Cerebellar cortex (tissue), 1 donor: ENCODE measurements at regions not wholly inside any gene's neighbourhood (a gene's known extent, or its start where the extent isn't known, plus 50 kb on each side); places are given as distances from the start of the nearest gene placed in this dataset.

ENCODE experiments used
- DNase-seq: peaks from one replicate; pipeline ENCODE4 v3.0.0-alpha.2; 2015; ENCODE audit warnings: low spot score

DNA sequence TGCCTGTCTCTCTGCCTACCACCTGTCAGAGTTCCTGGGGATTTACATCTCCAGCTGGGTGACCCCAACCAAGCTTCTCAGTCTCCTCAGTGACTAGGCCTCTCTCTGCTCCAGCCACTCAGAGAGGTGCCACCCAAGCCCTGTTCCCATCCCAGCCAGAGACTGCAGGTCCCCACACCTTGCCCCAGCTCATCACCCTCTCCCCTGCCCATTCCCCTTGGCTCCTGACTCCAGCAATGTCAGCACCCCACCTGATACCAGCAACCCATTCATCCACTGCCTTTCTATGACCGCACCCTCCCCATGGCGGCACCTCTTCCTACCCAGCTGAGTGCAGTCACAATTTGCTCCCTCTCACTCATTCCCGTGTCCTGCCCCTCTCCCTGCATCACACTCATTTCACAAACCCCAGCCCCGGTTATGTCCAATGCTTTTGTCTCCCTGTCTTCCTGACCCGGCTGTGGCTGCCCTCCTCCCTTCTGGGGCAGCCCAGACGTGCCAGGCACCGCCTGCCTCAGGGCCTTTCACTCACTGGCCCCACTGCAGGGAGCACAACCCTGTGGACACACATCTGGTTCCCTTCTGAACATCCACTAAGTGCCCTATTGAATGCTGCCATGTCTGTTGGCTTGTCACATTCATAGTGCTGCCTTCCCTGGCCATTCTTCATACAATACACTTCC lies 494.8 kb upstream of the HS6ST1 start:
- no peak for DNase-seq

DNA sequence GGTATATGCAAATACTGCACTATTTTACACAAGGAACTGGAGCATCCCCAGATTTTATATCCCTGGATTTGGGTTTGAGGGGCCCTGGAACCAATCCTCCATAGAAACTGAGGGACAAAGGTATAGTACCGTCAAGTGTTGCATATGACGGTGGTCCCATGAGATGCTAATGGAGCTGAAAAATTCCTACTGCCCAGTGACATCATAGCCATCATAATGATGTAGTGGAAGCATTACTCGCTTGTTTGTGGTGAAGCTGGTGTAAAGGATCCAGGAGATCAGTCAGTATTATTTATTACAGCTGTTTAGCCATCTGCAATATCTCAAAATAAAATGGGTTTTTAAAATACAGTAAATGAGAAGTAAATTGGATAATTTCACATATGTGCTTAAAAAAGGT lies 496.6 kb upstream of the HS6ST1 start:
- no peak for DNase-seq

DNA sequence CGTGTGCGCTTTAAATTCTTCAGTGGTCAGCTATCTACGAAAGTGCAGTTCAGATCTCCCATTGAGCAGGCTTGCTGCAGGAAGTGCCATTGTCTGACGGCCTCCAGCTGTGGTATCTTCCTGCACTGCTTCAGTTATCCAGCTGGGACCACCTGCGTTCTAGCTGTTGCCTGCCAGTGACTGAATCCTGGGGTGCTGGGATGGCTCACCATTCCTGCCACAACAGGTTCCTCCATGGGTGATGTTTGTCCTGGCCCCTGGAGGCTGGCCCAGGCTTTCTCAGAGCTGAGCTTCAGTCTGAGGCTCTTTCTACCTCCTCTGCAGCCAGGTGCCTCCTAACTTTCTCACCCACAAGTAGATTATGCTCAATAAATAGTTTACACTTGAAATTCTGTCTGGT lies 498.5 kb upstream of the HS6ST1 start:
- no peak for DNase-seq

DNA sequence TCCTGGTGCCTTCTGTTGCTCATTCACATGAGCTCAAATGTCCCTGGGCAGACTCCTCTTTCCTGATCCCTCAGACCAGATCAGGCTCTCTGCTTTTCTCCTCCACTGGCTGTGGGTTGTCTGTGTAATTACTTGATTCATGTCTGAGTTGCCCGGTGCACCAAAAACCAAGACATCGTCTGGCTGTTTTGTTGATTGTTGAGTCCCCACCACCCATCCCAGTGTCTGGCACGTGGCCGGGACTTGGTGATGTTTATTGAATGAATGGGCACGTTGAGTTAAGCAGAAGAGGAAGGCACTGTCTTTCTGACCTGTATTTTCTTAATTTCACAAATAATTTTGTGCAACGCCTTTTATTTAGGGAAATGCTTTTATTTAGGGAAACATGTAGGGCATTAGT lies 499.1 kb upstream of the HS6ST1 start:
- DNase-seq, result no peak

DNA sequence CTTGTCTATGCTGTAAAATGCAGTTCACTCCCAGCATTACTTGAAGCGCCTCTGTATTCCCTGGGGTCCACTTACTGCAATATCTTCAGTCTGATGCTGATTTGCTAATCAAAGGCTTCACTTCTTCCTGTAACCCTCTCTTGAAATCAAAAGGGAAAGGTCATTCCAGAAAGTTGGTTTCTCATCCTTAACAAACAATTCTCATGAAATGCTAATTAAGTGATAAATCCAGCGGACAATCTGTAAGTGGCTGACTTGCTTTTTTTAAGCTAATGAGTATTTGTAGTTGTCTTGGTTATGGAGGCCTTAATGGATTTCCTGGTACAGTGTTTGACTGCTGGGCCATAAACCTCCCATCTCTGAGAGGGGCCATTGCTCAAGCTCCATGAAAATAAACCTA lies 499.6 kb upstream of the HS6ST1 start:
- no peak for DNase-seq

DNA sequence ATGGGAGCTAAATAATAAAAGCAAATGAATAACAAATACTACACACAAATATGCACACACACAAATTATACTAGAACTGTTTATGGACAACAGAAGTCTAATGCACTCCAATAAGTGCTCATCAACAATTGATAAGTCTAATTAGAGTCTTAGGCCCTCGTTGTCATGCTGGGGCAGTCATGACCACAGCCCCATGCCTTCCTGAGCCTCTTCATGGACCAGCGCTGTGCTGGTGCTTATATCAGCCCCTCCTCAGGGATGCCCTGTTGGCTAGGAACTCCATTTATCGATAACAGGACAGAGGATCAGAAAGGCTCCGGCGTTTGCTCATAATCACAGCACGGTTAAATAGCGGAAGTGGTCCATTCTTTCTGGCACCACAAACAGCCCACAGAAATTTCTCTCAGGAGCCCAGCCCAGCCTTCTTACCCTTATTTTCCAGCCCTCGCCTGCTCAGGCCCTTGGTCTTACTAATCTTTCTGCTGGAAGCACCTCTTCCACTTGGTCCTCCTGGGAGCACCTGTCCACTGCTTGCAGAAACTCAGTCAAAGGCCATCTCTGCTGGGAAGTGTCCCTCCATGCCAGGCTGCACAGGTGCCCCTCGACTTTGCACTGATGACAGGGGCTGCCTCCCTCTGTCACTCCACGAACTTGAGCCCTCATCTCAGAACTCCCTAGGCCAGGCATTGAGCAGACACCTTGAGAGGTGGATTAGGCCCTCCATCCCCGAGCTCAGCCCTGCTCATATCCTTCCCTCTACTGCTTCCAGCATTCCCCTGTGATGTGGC lies 500.2 kb upstream of the HS6ST1 start:
- DNase-seq, result no peak

DNA sequence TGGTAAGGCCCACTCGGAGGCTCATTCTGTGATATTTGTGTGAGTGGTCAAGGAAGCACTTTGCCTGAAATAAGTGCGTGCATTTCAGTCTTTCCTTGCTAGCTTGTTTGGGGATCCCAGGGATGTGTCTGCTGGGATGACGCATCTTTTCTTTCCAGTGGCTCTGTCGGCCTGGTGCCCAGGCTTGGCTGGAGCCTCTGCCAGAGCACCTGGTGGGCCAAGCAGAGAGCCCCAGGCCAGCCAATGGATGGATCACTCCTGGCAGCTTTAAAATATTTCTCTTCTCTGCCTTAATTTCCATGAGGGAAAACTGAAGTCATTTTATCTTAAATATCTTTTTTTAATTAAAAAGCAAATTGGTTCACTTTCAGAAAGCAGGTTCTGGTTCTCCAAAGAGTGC lies 501.8 kb upstream of the HS6ST1 start:
- DNase-seq, result peak; percentile 46

DNA sequence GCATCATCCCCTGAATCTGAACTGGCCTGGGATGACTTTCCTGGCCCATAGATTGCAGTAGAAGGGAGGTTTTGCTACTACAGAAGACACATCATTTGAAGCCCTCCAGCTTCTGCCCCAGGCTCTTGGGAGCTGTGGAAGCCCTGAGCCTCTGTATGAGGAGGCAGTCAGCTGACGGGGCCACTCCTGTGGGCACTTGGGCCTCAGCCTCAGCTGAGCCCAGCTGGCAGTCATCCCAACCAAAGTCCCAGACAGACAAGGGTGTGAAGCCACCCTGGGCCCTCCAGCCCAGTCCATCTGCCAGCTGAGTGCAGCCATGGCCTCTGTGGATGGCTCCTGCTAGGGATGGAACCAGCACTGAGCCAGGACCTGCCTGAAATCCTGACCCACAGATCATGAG lies 502.3 kb upstream of the HS6ST1 start:
- no peak for DNase-seq

DNA sequence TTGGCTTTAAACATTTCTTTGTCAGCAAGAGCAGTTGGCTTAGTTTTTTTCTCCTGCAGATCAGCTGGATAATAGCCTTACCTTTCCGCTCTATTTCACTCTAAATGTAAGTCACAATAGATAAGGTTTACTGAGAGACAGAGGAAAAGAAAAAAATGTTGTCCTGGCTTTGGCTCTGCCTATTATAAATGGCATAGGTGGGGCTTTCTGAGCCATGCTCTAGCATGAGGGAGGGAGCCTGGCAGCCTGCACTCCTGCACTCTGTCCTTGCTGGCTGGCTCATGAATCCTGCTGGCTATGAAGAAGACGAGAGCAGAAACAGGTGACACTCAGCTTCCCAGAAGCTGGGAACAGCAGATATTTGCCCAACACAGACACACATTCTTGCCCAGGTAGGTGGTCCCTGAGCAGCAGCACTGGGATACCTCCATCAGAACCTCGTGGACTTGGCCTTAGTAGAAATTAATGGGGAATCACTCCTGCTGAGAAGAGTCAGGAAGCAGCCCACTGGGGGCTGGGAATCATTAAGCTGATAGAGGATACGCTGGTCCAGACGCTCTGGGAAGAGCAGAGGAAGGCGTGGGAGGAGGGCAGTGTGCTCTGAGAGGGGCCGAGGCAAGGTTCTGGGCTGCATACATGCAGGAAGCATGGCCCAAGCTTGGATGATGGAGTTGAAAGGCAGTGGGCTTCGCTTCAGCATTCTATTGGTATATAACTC lies 514.4 kb upstream of the HS6ST1 start:
- peak; percentile 92 for DNase-seq

DNA sequence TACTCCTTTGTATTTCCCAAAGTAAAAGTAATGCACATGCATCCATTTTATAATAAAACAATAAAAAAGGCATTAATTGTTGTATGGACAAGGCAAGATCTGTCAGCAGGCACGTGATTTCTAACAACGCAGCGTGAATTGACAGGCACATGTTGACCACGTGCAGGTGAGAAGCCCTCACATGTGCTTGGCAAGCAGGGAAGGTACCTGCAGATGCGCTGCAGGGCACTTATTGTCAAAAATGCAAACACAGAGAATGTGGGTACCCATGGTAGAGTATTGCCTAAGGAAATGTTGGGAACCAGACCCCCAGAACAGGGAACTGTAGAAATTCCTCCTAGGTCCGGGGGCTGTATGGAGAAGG lies 515.0 kb upstream of the HS6ST1 start:
- DNase-seq, result no peak

DNA sequence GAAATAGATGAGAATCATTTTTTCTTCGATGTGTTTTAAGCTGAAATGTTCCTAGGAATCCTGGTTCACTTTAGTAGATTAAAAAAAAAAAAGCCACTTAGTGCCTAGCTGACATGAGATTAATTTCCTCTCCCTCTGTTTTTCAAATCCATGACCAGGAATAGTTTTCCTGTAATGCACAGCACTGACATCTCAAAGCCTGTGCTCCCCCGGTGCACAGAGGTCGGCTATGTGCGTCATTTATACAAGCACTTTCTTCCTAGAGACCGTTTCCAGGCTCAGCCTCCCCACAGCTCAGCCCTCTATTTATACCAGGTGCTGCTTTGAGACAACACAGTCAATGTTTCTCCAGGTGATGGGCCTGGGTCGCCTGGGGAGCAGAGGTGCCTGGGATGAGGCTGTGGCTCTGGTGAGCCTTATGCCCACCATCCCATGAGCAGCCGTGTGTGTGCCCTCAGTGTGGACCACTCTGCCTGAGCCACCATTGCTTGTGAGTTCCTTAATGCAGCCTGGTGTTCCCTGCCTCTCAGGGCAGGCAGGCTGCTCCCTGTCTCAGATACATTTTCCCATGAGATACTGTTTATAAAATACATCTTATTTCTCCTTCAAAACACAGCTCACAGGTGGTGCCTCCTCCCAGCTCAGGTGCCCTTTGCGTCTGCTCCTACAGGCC lies 515.7 kb upstream of the HS6ST1 start:
- DNase-seq, result no peak

DNA sequence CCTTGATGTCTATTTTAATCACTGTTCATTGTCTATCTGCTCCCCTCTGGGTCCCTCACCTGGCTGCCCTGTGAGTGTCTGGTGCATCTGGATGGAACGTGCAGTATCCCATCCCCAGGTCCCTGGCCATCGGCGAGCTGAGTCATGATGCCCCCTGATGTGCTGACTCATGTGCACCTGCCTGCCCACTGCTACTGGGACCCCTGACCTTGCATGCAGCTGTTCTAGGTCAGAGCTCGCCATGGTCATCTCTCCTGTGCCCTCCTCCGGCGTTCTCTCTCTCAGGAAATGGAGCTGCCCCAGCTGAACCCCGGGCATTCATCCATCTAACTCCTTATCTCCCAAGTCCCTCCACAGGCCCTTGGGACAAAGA lies 516.2 kb upstream of the HS6ST1 start:
- no peak for DNase-seq

DNA sequence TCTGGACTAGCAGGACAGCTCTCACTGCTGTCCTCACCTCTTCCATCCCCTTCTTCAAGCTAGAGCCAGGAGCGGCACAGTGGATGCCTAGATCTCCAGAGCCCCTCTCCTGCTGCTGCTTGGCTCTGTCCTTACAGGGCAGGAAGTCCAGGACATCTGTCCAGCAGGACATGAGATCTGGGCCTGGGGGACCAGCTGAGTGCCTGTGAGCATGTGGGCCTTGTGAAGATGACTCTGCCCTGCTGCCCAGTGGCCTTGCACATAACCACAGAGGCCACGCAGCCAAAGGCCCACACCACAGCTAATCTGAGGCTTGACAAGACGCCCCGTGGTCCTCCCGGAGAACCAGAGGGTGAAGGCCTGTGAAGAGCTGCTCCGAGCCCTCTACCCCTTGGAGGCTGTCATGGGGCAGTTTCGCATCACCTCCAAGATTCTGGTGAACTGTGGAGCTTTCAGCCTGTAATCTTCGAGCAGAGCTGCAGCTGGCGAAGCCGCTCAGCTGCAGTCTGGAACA lies 516.7 kb upstream of the HS6ST1 start:
- DNase-seq, result no peak

DNA sequence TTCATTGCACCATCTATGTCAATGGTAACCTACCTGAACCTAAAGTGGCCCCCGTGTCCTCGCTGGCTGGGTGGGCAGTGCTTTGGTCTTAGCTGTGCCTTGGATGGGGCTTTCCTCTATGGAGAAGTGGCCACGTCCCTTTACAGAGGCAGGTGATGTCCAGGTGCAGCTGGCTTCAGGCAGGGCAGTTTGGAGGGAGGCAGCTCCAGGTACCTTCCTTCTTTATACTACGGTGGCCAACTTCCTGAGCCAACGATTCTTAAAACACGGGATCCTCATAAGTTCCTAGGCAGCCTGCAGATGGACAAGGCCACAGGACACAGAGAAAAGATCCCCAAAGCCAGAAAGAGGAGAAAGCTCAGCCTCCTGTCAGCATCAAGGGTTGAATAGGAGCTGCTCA lies 517.3 kb upstream of the HS6ST1 start:
- DNase-seq, result no peak

DNA sequence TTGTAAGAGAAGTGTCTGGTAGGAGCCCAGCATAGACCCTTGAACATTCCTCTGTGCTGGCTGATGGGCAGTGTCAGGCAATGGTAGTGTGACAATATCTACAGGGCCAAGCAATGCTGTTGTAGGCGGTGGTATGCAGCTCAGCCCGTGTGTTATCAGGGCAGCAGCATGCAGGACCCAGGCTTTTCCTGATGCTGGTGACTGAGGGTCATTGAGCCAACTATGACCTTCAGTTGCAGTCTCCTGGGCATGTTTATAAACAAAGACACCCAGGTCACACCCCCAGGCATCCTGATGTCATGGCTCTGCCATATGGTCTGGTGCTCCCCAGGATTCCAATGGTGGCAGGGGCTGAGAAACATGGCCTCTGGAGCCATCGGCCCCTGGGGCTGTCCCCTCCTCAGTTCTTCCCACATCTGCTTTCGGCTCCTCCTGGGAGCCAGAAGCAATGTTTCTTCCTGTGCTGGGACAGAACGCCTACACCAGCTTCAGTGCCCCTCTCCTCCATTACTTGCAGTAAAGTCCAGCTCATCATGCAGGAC lies 518.0 kb upstream of the HS6ST1 start:
- no peak for DNase-seq

DNA sequence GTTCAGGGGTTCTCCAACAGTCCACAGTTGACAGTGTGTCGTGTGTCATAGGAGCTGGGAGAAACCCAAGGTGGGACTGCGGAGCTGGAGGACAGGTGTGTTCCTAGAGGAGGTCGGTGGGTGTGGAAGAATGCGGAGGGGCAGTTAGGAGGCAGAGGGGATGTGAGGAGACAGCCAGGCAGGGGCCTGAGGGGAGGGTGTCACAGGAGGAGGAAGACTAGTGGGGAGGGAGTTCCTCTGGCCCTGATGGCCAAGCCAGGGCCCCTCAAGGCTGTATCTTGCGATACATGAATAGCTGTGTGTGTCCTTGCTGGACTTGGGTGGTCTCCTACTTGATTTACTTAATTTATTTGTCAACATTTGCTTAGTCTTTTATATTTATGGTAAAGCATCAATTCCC lies 519.6 kb upstream of the HS6ST1 start:
- DNase-seq, result no peak

DNA sequence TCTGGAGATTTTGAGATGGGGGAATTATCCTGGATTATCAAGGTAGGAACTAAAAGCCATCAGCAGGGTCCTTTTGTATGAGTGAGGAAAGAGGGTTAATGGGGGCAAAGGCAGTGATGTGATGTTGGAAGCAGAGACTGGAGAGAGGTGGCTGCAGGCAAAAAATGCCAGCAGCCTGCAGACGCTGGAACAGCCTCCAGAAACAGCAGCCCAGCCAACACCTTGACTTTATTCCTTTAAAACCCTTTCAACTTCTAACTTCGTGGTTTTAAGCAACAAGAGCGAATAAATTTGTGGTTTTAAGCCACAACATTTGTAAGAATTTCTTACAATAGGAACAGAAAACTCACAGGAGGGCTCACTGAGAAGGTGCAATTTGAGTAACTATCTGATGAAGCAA lies 523.1 kb upstream of the HS6ST1 start:
- no peak for DNase-seq

DNA sequence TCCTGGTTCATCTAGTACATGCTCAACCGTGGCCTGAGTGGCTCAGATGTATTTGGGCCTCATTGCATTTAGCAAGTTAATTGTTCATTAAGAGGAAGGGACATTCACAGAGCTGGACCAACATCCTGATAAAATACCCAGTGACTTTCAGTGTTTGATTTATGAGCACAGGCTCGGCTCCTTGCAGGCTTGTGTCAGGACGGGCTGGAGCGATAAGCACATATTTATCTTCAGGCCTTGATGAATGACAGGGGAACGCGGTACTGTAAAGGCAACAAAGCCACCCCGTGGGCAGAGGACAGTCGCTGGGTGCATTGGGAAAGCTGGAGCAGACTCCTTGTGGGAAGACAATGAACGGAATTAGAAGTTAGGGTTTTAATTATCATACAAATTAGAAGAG lies 548.6 kb upstream of the HS6ST1 start:
- no peak for DNase-seq

DNA sequence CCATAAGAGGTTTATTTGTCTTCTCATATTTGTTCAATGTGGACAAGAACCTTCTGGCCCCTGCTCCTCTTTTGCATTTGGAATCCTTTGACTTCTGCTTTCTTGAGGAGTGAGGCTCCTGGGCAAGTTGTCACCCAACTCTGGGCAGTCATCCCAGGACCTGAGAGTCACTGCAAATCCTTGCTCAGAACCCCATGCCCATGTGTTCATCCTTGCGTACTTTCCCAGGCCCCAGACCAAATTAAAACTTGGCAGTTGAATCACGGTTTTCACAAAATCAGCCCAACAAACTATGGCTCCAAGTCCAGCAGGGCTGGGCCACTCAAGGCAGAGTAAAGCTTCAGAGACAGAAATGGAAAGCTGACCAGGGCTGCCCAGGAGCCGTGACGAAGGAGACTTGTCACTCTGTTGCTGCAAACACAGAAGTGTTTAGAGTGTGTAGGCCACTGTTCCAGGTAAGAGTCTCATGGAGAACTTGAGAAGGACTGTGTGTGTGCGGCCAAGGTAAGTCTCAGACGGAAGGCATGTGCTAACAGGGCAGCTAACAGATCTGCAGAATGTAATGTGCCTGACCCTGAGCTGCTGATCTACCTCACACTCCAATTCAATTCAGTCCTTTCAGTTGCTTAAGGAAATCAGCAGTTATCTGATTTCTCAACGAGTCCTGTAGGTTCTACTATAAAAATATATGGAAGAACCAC lies 549.4 kb upstream of the HS6ST1 start:
- no peak for DNase-seq

DNA sequence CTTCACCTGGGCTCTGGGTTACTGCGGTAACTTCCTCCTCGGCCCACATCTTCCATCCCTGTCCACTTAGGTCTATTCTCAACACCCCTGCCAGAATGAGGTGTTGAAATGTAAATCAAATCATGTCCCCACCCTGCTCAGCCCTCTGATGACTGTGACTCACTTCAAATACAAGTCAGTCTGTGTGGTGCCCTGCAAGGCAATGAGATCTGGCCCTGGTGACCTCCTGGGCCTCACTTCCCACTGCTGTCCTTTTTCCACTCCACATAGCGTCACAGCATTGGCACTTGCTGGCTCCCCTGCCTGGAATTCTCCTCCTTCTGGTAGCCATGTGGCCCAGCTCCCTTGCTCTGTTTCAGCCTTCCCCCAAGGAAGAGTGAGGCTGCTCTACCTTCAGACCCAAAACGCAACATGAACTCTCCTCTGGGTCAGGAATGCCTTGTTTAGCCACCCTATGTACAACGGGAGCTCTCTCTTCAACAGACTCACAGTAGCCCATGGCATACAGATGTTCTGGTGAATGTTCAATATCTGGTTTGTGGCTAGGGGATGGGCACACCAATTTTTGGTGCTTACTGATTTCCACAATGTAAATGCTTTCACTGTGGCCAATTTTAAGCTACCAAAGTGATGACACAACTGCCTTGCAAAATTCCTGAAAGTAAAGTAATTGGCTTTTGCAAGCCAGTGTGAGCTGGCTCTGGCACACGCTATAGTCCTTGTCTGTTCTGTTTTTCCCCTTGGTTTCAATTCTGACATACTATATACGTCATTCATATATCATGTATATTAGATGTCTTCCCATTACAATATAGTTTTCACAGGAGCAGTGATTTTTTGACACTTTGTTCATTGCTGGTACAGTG lies 550.3 kb upstream of the HS6ST1 start:
- no peak for DNase-seq

DNA sequence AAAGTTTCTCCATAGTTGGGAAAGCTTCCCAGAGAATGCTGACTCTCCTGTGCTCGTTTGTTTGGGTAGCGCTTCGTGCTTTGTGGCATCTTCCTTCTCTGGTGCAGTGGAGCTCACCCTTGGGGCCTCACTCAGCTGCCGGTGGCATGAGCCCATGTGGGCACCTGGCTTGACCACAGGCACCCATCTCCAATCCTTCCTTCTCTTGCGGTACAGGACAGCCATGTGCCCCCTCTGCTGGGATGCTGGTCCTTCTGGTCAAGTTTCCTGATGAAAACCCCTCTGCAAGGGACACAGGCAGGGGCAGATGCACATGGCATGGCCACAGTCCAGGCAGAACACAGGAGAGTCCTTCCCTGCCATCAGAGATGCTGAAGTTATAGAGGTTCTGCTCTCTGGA lies 555.9 kb upstream of the HS6ST1 start:
- DNase-seq, result no peak
